Fibroblast of villous mesenchyme (primary cell): ENCODE measurements at regions not wholly inside any gene's neighbourhood (a gene's known extent, or its start where the extent isn't known, plus 50 kb on each side); places are given as distances from the start of the nearest gene placed in this dataset.

Experiments used
- DNase-seq: peaks from one replicate; pipeline ENCODE4 v3.0.0-alpha.2; 2010; ENCODE audit warnings: low read depth
- H3K4me3 ChIP-seq: 2 replicates; pipeline ENCODE4 v1.5.1; 2011; ENCODE audit warnings: low read depth, mild to moderate bottlenecking, low read length
- TF ChIP-seq, protein P1 (sequence below): IDR thresholded peaks from 2 replicates; pipeline ENCODE4 v1.5.1; 2012; ENCODE audit warnings: low read depth, mild to moderate bottlenecking, low read length; ENCODE audit not compliant: insufficient read depth

DNA sequence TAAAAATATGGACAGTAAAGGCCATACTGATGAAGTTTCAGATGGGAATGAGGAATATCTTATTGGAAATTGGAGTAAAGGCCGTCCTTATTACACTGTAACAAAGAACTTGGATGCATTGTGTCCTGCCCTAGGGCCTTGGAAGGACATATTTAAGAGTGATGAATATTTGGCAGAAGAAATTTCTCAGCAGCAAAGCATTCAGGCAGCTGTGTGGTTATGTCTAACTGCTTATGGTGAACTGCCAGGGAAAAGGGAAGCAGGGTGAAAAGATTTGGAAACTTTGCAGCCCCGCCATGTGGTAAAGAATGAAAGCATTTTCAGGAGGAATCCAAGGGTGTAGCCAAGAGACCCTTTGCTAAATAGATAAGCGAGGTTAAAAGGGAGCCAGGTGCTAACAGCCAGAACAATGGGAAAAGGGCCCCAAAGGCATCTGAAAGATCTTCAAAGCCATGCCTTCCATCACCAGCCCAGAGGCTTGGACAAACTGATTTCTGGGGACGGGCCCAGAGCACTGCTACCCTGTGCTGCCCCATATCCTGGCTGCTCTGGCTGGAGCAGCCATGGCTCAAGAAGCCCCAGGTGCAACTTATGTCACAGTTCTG lies 200.0 kb downstream of the PTPRU start:
- TF ChIP-seq, protein P1, sequence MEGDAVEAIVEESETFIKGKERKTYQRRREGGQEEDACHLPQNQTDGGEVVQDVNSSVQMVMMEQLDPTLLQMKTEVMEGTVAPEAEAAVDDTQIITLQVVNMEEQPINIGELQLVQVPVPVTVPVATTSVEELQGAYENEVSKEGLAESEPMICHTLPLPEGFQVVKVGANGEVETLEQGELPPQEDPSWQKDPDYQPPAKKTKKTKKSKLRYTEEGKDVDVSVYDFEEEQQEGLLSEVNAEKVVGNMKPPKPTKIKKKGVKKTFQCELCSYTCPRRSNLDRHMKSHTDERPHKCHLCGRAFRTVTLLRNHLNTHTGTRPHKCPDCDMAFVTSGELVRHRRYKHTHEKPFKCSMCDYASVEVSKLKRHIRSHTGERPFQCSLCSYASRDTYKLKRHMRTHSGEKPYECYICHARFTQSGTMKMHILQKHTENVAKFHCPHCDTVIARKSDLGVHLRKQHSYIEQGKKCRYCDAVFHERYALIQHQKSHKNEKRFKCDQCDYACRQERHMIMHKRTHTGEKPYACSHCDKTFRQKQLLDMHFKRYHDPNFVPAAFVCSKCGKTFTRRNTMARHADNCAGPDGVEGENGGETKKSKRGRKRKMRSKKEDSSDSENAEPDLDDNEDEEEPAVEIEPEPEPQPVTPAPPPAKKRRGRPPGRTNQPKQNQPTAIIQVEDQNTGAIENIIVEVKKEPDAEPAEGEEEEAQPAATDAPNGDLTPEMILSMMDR: no peak
- DNase-seq: no peak
- no peak overlapping the region for H3K4me3 ChIP-seq

DNA sequence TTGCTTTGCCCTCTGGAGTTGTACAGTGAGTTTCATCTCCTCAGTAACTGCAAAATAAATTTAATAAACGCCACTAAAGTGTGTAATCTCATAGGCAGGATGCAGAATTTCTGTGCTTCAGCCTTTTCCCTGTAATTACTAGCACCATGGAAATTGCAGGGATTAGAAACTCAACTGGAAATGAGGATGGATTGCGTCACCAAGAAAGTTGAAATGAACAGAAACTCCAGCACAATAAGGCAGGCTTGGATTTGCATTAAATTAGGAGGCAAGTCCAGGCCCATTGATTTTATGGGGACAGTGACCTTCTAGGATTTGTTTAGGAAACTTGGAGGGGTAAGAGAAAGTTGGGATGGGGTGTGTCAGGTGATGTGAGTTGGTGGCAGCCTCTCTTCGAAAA lies 197.5 kb downstream of the PTPRU start:
- no peak for DNase-seq
- TF ChIP-seq, protein P1: no peak
- H3K4me3 ChIP-seq: no peak overlapping the region

DNA sequence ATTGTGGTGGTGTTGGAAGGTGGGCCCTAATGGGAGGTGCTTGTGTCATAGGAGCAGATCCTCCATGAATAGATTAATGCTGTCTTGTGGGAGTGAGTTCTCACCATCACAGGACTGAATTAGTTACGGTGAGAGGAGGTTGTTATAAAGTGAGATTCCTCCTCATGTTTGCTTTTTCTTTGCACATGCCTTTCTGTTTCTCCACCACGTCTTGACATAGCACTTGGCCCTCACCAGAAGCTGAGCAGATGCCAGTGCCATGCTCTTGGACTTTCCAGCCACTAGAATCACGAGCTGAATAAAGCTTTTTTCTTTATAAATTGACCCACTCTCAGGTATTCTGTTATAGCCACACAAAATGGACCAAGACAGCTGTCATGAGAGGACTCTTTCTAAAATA lies 194.8 kb downstream of the PTPRU start:
- no peak for DNase-seq
- TF ChIP-seq, protein P1: no peak
- no peak overlapping the region for H3K4me3 ChIP-seq

DNA sequence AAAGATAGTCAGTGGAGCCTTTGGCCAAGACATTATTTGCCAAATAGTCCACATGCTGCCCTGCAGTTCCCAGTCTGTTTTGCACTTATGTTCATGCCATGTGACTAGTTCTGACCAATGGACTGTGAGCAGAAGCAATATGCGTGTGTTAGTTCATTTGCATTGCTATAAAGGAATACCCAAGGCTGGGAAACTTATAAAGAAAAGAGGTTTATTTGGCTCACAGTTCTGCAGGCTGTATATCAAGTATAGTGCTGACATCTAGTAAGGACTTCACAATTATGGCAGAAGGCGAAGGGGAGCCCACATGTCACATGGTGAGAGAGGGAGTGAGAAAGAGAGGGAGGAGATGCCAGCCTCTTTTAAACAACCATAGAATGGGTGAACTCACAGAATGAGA lies 193.3 kb downstream of the PTPRU start:
- H3K4me3 ChIP-seq: no peak overlapping the region
- TF ChIP-seq, protein P1: no peak
- DNase-seq: no peak

DNA sequence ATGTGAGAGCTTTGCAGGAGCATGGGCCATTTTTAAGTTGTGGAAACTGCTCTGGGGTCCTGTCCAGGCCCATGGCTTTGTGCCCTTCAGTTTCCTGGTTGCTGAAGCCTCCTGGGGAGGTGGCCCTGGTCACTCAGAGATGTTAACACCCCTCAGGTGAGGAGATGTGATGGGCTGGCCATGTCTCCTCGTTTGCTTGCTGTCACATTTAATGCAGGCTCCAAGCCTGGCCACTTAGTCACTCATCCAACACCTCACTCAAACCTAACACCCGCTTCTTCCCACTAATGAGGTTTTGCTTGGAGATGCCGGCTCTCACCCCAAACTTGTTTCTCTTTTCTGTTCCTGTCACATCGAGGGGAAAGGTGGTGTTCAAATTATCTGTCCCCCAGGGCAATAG lies 192.7 kb downstream of the PTPRU start:
- TF ChIP-seq, protein P1: no peak
- no peak for DNase-seq
- no peak overlapping the region for H3K4me3 ChIP-seq

DNA sequence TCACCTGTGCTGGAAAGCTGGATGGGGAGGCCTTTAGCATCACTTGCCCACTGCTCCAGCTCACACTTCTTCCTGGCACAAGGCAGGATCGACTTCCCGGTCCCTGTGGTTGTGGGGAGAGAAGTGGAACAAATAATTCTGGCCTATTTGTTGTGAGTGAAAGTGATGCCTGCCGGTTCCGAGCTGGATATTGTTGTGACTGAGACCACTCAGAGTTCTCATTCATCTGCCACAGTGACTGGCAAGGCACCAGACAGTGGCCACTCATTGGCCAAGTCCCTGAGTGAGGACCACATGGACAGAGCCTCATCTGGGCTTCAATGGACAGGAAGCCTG lies 191.9 kb downstream of the PTPRU start:
- TF ChIP-seq, protein P1: no peak
- no peak for DNase-seq
- H3K4me3 ChIP-seq: no peak overlapping the region

DNA sequence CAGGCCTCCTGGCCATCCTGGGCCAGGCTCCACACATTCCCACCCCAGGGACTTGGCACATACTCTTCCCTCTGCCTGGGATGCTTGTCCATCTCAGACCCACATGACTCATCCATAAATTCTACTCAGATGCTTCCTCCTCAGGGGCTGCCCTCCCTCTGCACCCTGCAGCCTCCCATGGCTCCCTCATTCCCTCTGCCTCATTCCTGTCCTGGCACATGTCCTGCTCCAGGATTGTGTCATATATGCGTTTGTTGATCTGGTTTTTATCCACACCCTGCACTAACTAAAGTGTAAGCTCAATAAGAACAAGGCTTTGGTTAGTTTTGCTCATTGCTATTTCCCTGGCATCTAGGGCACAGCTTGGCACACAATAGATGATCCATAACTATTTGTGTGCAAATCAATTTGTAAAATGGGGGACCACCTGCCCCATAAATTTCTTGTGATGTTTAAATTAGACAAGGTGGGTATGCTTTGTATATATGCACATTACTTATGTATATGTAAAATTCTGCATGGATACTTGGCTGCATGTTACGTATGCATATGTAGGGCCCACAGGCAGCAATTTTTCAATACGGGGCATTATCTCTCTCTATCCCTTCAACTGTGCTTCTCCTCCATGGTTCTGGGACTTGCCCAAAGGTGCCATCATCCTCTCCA lies 191.4 kb downstream of the PTPRU start:
- H3K4me3 ChIP-seq: no peak overlapping the region
- no peak for DNase-seq
- TF ChIP-seq, protein P1: no peak
